ENCODE measurements at regions not wholly inside any gene's neighbourhood (a gene's known extent, or its start where the extent isn't known, plus 50 kb on each side); places are given as distances from the start of the nearest gene placed in this dataset.
A peak's percentile ranks its signal among the peaks of the same experiment; 100 is the strongest.
"Not testable (repeated sequence)": the region's sequence is repeated elsewhere in the genome, so short reads cannot be mapped to it uniquely, and the experiment has no call there.

DNA sequence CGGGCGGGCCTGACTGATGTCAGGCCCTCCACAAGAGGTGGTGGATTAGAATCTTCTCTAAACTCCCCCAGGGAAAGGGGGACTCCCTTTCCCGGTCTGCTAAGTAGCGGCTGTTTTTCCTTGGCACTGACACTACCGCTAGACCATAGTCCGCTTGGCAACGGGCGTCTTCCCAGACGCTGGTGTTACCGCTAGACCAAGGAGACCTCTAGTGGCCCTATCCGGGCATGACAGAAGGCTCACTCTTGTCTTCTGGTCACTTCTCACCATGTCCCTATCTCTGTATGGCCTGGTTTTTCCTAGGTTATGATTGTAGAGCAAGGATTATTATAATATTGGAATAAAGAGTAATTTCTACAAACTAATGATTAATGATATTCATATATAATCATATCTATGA is 318.2 kb upstream of the DKK2 start:
- in situ Hi-C loops (cut with HindIII; ENCODE audit: low pct_unique_long_range_greater_than_20kb, low sequenced_read_pairs): not testable (repeated sequence)
- DNase-seq (ENCODE audit: low read depth): peak; percentile 2

DNA sequence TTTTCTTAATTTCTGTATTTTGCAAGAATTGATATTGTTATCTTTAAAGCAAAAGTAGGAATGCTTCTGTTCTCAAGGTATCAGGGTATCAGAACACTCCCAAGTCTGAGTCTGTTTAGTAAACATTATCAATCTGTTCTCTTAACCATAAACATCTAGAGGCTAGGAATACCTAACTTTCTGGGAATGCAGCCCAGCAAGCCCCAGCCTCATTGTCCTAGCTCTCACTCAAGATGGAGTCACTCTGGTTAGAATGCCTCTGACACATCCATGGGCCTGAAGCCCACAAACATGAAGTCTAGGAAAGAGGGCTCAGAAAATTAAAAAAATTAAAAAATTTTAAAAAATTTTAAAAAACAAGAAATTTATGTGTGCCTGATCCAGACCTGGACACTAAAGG is 315.1 kb upstream of the DKK2 start:
- no peak for DNase-seq (ENCODE audit: low read depth)
- in situ Hi-C loops (cut with HindIII; ENCODE audit: low pct_unique_long_range_greater_than_20kb, low sequenced_read_pairs): no loop called here

GRCh38 chr4:107349732-107350131 is 313.6 kb upstream of the DKK2 start:
- in situ Hi-C loops (cut with HindIII; ENCODE audit: low pct_unique_long_range_greater_than_20kb, low sequenced_read_pairs): no loop called here
- no peak for DNase-seq (ENCODE audit: low read depth)

GRCh38 chr4:107349266-107349665 is 313.2 kb upstream of the DKK2 start:
- no peak for DNase-seq (ENCODE audit: low read depth)
- in situ Hi-C loops (cut with HindIII; ENCODE audit: low pct_unique_long_range_greater_than_20kb, low sequenced_read_pairs): no loop called here

DNA sequence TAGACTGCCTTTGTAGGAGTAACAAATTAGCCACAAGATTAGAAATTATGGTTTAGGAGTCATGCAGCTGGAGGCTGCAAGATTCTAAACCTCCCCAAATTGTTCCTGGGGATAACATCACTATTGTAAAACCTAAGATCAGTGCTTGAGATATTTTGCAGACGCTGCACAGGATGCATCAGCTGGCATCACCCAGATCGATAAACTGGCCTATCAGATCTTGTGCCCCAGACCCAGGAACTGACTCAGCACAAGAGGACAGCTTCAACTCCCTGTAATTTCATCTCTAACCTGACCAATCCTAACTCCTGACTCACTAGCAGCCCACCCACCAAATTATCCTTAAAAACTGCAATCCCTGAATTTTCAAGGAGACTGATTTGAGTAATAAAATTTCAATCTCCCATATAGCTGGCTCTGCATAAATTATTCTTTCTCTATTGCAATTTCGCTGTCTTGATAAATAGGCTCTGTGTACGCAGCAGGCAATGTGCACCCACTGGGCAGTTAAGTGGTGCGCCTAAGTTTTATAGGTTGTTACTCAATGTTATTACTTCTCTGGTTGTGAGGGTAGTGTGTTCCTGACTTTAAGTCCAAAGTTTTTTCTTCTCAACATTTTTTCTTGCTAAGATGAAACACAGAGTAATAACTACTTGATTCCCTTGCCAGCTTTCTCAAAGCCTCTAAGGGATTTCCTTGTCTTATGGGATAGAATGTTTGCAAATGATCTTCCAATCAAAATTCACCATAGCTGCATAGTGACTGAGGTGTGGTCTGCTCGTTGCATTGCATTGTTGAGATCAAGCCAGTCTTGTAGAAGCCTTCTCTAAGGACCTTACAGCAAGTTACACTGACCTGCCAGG is 312.3 kb upstream of the DKK2 start:
- in situ Hi-C loops (cut with HindIII; ENCODE audit: low pct_unique_long_range_greater_than_20kb, low sequenced_read_pairs): no loop called here
- no peak for DNase-seq (ENCODE audit: low read depth)

GRCh38 chr4:107333518-107333917 is 297.4 kb upstream of the DKK2 start:
- in situ Hi-C loops (cut with HindIII; ENCODE audit: low pct_unique_long_range_greater_than_20kb, low sequenced_read_pairs): no loop called here
- no peak for DNase-seq (ENCODE audit: low read depth)

GRCh38 chr4:107332656-107333055 is 296.5 kb upstream of the DKK2 start:
- DNase-seq (ENCODE audit: low read depth); in situ Hi-C loops (cut with HindIII; ENCODE audit: low pct_unique_long_range_greater_than_20kb, low sequenced_read_pairs): not testable (repeated sequence)

- in situ Hi-C loops (cut with HindIII; ENCODE audit: low pct_unique_long_range_greater_than_20kb, low sequenced_read_pairs): no loop called here
- no peak for DNase-seq (ENCODE audit: low read depth)
Observed at GRCh38 chr4:107330916-107331315, 294.8 kb upstream of the DKK2 start.

DNA sequence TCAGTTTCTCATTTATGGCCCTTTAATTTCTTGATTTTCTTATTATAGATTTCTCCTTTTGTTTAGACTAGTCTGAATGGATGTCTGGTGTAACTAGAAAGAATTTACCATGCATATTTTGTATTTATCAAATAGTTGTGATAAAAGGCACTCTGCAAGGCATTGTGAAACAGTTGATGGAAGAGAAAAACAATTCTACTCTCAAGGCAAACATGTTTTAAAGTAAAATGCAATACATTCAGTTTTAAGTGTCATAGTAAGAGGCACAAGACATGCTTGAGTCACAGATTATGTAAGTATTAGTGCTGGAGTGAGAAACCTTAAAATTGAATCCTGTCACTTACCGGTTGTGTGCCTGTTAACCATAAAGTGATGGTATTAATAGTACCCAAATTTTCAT is 283.3 kb upstream of the DKK2 start:
- in situ Hi-C loops (cut with HindIII; ENCODE audit: low pct_unique_long_range_greater_than_20kb, low sequenced_read_pairs): no loop called here
- no peak for DNase-seq (ENCODE audit: low read depth)

GRCh38 chr4:107318078-107318477 is 282.0 kb upstream of the DKK2 start:
- no peak for DNase-seq (ENCODE audit: low read depth)
- in situ Hi-C loops (cut with HindIII; ENCODE audit: low pct_unique_long_range_greater_than_20kb, low sequenced_read_pairs): no loop called here

DNA sequence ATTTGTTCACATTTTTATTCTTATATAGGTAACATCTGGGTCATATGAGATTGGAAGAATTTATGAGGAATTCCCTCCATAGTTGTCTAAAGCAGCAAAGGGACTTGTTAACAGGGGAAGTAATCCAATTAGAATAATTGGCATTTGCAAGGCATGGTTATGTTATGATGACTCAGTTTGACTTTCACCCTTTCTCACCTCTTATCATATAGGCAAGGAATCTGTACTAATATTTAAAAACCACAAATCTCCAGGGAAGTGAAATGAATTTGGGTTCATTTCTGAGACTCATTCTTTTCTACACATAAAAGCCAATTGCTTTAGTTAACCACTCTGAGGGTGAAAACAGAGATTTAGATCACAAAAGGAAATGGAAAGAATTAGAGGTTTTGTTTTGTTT is 281.5 kb upstream of the DKK2 start:
- DNase-seq (ENCODE audit: low read depth): no peak
- in situ Hi-C loops (cut with HindIII; ENCODE audit: low pct_unique_long_range_greater_than_20kb, low sequenced_read_pairs): no loop called here

GRCh38 chr4:107315584-107315983 is 279.5 kb upstream of the DKK2 start:
- no peak for DNase-seq (ENCODE audit: low read depth)
- in situ Hi-C loops (cut with HindIII; ENCODE audit: low pct_unique_long_range_greater_than_20kb, low sequenced_read_pairs): no loop called here

DNA sequence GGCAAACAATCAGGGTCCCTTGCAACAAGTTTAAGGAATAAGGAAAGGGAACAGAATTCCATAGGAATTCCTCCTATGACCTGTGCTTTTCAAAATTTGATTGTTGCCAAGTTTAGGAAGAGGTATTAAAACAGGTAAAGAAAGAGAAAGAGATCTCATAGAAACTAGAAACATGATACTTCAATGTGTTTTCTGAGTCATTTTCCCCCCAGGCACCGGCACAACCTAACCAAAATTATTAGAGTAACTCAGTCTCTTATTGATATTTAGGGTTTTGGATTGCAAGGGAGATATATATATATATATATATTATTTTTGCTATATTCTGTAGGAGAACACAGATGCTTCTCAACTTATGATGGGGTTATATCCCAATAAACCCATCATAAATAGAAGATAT is 278.0 kb upstream of the DKK2 start:
- in situ Hi-C loops (cut with HindIII; ENCODE audit: low pct_unique_long_range_greater_than_20kb, low sequenced_read_pairs): no loop called here

GRCh38 chr4:107312366-107312765 is 276.3 kb upstream of the DKK2 start:
- in situ Hi-C loops (cut with HindIII; ENCODE audit: low pct_unique_long_range_greater_than_20kb, low sequenced_read_pairs): no loop called here
- DNase-seq (ENCODE audit: low read depth): no peak

More for the DNA sequence above, 278.0 kb upstream of the DKK2 start:
- no peak for DNase-seq (ENCODE audit: low read depth)

DNA sequence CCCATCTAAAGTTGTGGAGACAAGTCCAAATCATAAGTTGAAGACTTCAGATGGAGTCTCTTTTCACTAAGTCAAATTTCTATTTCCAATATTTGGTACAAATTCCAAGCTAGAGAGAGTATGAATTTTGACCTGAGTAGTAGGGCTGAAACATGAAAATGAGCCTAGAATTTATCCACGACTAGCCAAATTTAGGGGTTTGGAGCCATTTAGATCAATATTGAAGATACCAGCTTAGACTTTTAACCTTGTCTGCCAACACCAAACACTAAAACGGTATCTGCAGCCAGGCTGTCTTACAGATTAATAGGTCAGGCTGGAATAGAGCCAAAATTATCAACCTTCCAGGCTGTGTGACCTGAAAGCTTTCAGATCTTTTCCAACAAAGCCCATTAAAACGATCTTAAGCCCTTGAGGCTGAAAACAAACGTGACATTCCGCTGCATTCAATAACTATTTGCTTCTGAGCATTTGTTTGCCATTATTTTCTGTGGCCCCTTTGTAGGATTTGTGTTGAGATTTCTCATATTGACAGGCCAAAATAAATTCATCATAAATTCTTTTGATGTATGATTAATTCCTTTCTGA is 268.7 kb upstream of the DKK2 start:
- no peak for DNase-seq (ENCODE audit: low read depth)
- in situ Hi-C loops (cut with HindIII; ENCODE audit: low pct_unique_long_range_greater_than_20kb, low sequenced_read_pairs): no loop called here

GRCh38 chr4:107299646-107300045 is 263.5 kb upstream of the DKK2 start:
- in situ Hi-C loops (cut with HindIII; ENCODE audit: low pct_unique_long_range_greater_than_20kb, low sequenced_read_pairs): no loop called here
- DNase-seq (ENCODE audit: low read depth): peak; percentile 81

DNA sequence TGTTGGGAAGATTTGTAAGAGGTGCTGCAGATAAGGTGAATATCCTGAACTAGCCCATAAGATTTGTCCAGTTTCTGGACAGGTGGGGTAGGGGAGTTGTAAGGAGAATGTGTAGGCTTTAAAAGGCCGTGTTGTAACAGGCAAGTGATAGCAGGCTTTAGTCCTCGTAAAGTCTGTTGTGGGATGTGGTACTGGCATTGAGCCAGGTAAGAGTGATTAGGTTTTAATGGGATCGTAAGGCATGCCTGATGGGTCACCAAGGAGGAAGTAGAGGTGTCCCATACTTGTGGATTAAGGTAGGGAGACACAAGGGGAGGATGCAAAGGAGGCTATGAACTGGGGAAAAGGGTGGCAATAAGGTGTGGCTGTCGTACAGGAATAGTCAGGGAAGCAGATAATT is 256.9 kb upstream of the DKK2 start:
- in situ Hi-C loops (cut with HindIII; ENCODE audit: low pct_unique_long_range_greater_than_20kb, low sequenced_read_pairs): no loop called here
- DNase-seq (ENCODE audit: low read depth): no peak

GRCh38 chr4:107283587-107284559 is 247.8 kb upstream of the DKK2 start:
- peak; percentile 54 for DNase-seq (ENCODE audit: low read depth)
- in situ Hi-C loops (cut with HindIII; ENCODE audit: low pct_unique_long_range_greater_than_20kb, low sequenced_read_pairs): no loop called here

GRCh38 chr4:107279733-107280132 is 243.6 kb upstream of the DKK2 start:
- in situ Hi-C loops (cut with HindIII; ENCODE audit: low pct_unique_long_range_greater_than_20kb, low sequenced_read_pairs): no loop called here
- no peak for DNase-seq (ENCODE audit: low read depth)

Data from Caki2 (cell line).